CD14-positive monocyte (primary cell): ENCODE measurements at regions not wholly inside any gene's neighbourhood (a gene's known extent, or its start where the extent isn't known, plus 50 kb on each side); places are given as distances from the start of the nearest gene placed in this dataset.

Source experiments
- DNase-seq, 3 donors: peaks; one replicate each; pipeline ENCODE4 v3.0.0-alpha.2; 2011 to 2022
- H2AFZ ChIP-seq: 2 replicates; pipeline ENCODE4 v1.6.0; 2012; ENCODE audit warnings: mild to moderate bottlenecking, low read depth, low read length, inconsistent platforms; ENCODE audit not compliant: insufficient read depth, poor library complexity, severe bottlenecking
- H3K27ac ChIP-seq, 2 donors: 1 replicate in 1 of 2; 2 replicates in 1 of 2; pipeline ENCODE4 v1.5.1; 2012 to 2013; ENCODE audit warnings: low read length in 2 of 2, control low read depth in 1 of 2, inconsistent platforms in 1 of 2, low read depth in 1 of 2, mild to moderate bottlenecking in 1 of 2
- H3K27me3 ChIP-seq, 2 donors: one replicate each; pipeline versions ENCODE4 v1.6.0 to v1.6.1; 2011 to 2013; ENCODE audit warnings: low read length in 2 of 2; ENCODE audit not compliant: control insufficient read depth in 2 of 2, insufficient read depth in 2 of 2
- H3K36me3 ChIP-seq, 2 donors: replicated peaks in 1 of 2; 1 replicate in 1 of 2; 2 replicates in 1 of 2; pipeline versions ENCODE4 v1.5.1 to v1.6.1; 2012 to 2013; ENCODE audit warnings: low read length in 2 of 2, control low read depth in 1 of 2, inconsistent platforms in 1 of 2, mild to moderate bottlenecking in 1 of 2; ENCODE audit not compliant: insufficient read depth in 2 of 2, control insufficient read depth in 1 of 2
- H3K4me1 ChIP-seq, 2 donors: 1 replicate in 1 of 2; 2 replicates in 1 of 2; pipeline versions ENCODE4 v1.5.1 to v1.6.1; 2012 to 2013; ENCODE audit warnings: low read length in 2 of 2, control low read depth in 1 of 2, inconsistent platforms in 1 of 2, mild to moderate bottlenecking in 1 of 2, moderate library complexity in 1 of 2; ENCODE audit not compliant: insufficient read depth in 2 of 2, control insufficient read depth in 1 of 2
- H3K4me2 ChIP-seq: replicated peaks from 2 replicates; pipeline ENCODE3; 2012; ENCODE audit warnings: low read length, moderate library complexity, mild to moderate bottlenecking; ENCODE audit not compliant: poor library complexity, severe bottlenecking; ENCODE audit errors: extremely low read depth
- H3K4me3 ChIP-seq, 3 experiments: fragments of 200-600 bp in 1 of 3; sonication (generic) in 1 of 3; replicated peaks in 1 of 3; 1 replicate in 2 of 3; 2 replicates in 1 of 3; pipeline ENCODE4 v1.5.1; 2011 to 2013; ENCODE audit warnings: low read length in 3 of 3, mild to moderate bottlenecking in 3 of 3, control low read depth in 2 of 3, low read depth in 2 of 3, inconsistent platforms in 1 of 3, moderate library complexity in 1 of 3
- H3K79me2 ChIP-seq: 2 replicates; pipeline ENCODE4 v1.6.0; 2012; ENCODE audit warnings: mild to moderate bottlenecking, control low read depth, inconsistent platforms, low read length, moderate library complexity; ENCODE audit not compliant: insufficient read depth
- H3K9ac ChIP-seq: 2 replicates; pipeline ENCODE4 v1.6.0; 2017; ENCODE audit warnings: low read length, mild to moderate bottlenecking; ENCODE audit not compliant: insufficient read depth, poor library complexity, severe bottlenecking
- H3K9me3 ChIP-seq, 2 donors: replicated peaks in 1 of 2; 1 replicate in 1 of 2; 2 replicates in 1 of 2; pipeline versions ENCODE4 v1.5.1 to v1.6.1; 2012 to 2013; ENCODE audit warnings: low read length in 2 of 2, control low read depth in 1 of 2; ENCODE audit not compliant: control insufficient read depth in 1 of 2, insufficient read depth in 1 of 2
- H4K20me1 ChIP-seq: 2 replicates; pipeline ENCODE4 v1.6.0; 2012; ENCODE audit warnings: mild to moderate bottlenecking, low read length, control low read depth, moderate library complexity; ENCODE audit not compliant: insufficient read depth
- H3K27ac Mint-ChIP-seq, 7 donors: one replicate each; pipeline ENCODE4 v1.8.0; 2020; ENCODE audit warnings: mild to moderate bottlenecking in 7 of 7, mixed read lengths in 7 of 7, moderate library complexity in 6 of 7, inconsistent platforms in 2 of 7
- H3K27me3 Mint-ChIP-seq, 3 donors: one replicate each; pipeline ENCODE4 v1.8.0; 2021 to 2022; ENCODE audit warnings: low read depth in 3 of 3, mild to moderate bottlenecking in 3 of 3, mixed read lengths in 3 of 3, moderate library complexity in 3 of 3, inconsistent platforms in 1 of 3
- H3K36me3 Mint-ChIP-seq, 2 donors: one replicate each; pipeline ENCODE4 v1.8.0; 2020; ENCODE audit warnings: mixed read lengths in 2 of 2, inconsistent platforms in 1 of 2, mild to moderate bottlenecking in 1 of 2
- H3K4me1 Mint-ChIP-seq: one replicate; pipeline ENCODE4 v1.8.0; 2020; ENCODE audit warnings: mild to moderate bottlenecking, mixed read lengths
- H3K4me3 Mint-ChIP-seq, 2 donors: one replicate each; pipeline ENCODE4 v1.8.0; 2020; ENCODE audit warnings: mild to moderate bottlenecking in 2 of 2, mixed read lengths in 2 of 2, moderate library complexity in 1 of 2
- H3K9me3 Mint-ChIP-seq, 7 donors: one replicate each; pipeline ENCODE4 v1.8.0; 2020 to 2022; ENCODE audit warnings: mixed read lengths in 7 of 7, mild to moderate bottlenecking in 6 of 7, moderate library complexity in 6 of 7, inconsistent platforms in 2 of 7
- CTCF ChIP-seq: fragments of 200-600 bp; IDR thresholded peaks from one replicate; pipeline ENCODE4 v1.8.0; 2022; ENCODE audit warnings: antibody characterized with exemption, mild to moderate bottlenecking
- WGBS: methylation state at CpG from one replicate; pipeline ENCODE4 v1.1.5; 2013; ENCODE audit warnings: missing lambda C conversion rate; ENCODE audit not compliant: insufficient coverage; 5-methylcytosine and 5-hydroxymethylcytosine counted together
- intact Hi-C, 2 donors: fragments of 100-400 bp; cut with micrococcal nuclease; formaldehyde crosslinking; loops; one replicate each; pipeline versions ENCODE4 v1.15.0 to v1.15.1; 2023

DNA sequence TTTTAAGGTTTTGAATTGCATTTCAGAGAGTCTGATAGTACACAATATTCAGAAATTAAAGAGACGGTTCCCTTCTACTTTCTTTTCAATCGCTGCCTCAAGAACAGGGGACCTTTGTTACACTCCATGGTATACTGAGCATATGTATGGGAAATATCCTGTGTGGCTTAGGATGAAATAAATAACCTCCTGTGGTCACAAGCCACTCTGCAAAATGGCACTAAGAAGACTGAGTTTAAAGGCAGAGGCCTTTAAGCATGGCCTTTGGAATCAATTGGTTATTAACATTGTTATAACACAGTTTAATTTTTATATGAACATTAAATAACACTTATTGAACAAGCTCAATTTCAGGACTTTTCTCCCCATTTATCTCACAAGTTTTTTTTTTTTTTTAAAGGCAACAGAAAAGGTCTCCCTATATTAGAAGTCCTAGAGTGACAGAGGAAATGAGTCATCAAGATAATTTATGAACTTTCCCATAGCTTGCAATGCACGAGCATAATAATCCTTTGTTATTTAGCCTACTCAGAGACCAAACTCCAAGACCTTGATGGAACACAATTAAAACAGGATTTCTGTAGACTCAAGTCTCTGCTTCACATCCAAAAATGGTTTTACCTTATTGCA is 341.9 kb downstream of the TMEM167A start:
- intact Hi-C loops: no loop called here
- H3K27ac ChIP-seq: no peak overlapping the region
- no peaks in the 10 kb centered on the region for H3K36me3 Mint-ChIP-seq
- no peaks in the 10 kb centered on the region for H3K9me3 ChIP-seq
- no peaks in the 10 kb centered on the region for H3K36me3 ChIP-seq
- H3K9ac ChIP-seq: no peak overlapping the region
- H4K20me1 ChIP-seq: no peaks in the 10 kb centered on the region
- no peaks in the 10 kb centered on the region for H3K4me1 ChIP-seq
- 17% methylated on average over 1 of the region's 3 CpGs for WGBS
- H3K27me3 ChIP-seq: no peaks in the 10 kb centered on the region
- no peak overlapping the region for H2AFZ ChIP-seq
- peaks cover 0 to 12% (median 2%) of the 10 kb centered on the region in 7 donors for H3K9me3 Mint-ChIP-seq
- H3K4me1 Mint-ChIP-seq: no peaks in the 10 kb centered on the region
- no peak overlapping the region for H3K27ac Mint-ChIP-seq
- H3K4me3 Mint-ChIP-seq: no peak overlapping the region
- peaks cover 0 to 2% (median 0%) of the 10 kb centered on the region in 3 donors for H3K27me3 Mint-ChIP-seq
- TF ChIP-seq CTCF: no peak
- DNase-seq: no peak
- no peak overlapping the region for H3K4me3 ChIP-seq
- no peak overlapping the region for H3K4me2 ChIP-seq
- no peaks in the 10 kb centered on the region for H3K79me2 ChIP-seq

DNA sequence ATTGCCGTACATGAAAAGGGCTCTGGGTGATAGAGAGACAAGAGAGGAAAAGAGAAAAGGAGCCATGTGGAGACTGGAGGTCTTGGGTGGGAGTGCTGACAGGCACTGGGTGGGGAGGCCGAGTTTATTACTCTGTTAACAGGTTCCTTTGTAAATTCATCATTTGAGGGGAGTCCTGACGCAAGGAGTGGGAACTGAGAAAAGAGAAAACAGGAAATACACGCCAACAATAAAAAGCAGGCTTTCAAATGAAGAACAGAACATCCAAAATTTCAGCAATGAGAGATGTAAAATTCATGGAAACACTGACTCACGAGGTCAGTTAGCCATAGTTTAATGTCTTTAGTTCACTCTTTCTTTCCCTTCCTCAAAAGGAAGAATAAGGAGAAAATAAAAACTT is 342.8 kb downstream of the TMEM167A start:
- no peaks in the 10 kb centered on the region for H3K4me1 Mint-ChIP-seq
- no peaks in the 10 kb centered on the region for H3K79me2 ChIP-seq
- H3K9me3 ChIP-seq: no peaks in the 10 kb centered on the region
- no peaks in the 10 kb centered on the region for H3K4me1 ChIP-seq
- no peak overlapping the region for H3K9ac ChIP-seq
- H3K4me3 Mint-ChIP-seq: no peak overlapping the region
- H3K4me3 ChIP-seq: no peak overlapping the region
- H3K27me3 Mint-ChIP-seq: peaks cover 0 to 2% (median 0%) of the 10 kb centered on the region in 3 donors
- no peaks in the 10 kb centered on the region for H3K36me3 ChIP-seq
- no peak overlapping the region for H3K27ac ChIP-seq
- no peak for TF ChIP-seq CTCF
- no peaks in the 10 kb centered on the region for H3K27me3 ChIP-seq
- no peak overlapping the region for H3K4me2 ChIP-seq
- WGBS: 73% methylated on average over 4 of the region's 5 CpGs
- no peak overlapping the region for H2AFZ ChIP-seq
- H4K20me1 ChIP-seq: no peaks in the 10 kb centered on the region
- intact Hi-C loops: no loop called here
- no peaks in the 10 kb centered on the region for H3K36me3 Mint-ChIP-seq
- DNase-seq: no peak
- peaks cover 0 to 12% (median 3%) of the 10 kb centered on the region in 7 donors for H3K9me3 Mint-ChIP-seq
- no peak overlapping the region for H3K27ac Mint-ChIP-seq
